ENCODE measurements at regions not wholly inside any gene's neighbourhood (a gene's known extent, or its start where the extent isn't known, plus 50 kb on each side); places are given as distances from the start of the nearest gene placed in this dataset.

- TF ChIP-seq CTCF (conservative IDR thresholded peaks at IDR 0.05; ENCODE audit: low read length) (no peak), EZH2phosphoT487 (IDR thresholded peaks at IDR 0.05; ENCODE audit: borderline replicate concordance) (no peak)
These were observed 293.5 kb downstream of the CENPW start for GRCh38 chr6:126633373-126633772.
